GM18517 (cell line): ENCODE measurements at regions not wholly inside any gene's neighbourhood (a gene's known extent, or its start where the extent isn't known, plus 50 kb on each side); places are given as distances from the start of the nearest gene placed in this dataset.
"Not testable (repeated sequence)": the region's sequence is repeated elsewhere in the genome, so short reads cannot be mapped to it uniquely, and the experiment has no call there.

Experiments
- ATAC-seq: cut with Tn5 transposase; IDR thresholded peaks from one replicate; pipeline ENCODE4 v1.9.1; 2021; ENCODE audit warnings: mild to moderate bottlenecking, moderate library complexity; ENCODE audit not compliant: unreplicated experiment

- no peak for ATAC-seq
Observed at GRCh38 chr12:131497966-131498365, 212.9 kb upstream of the SFSWAP start.

GRCh38 chr12:131499160-131499863, 211.6 kb upstream of the SFSWAP start:
- no peak for ATAC-seq

DNA sequence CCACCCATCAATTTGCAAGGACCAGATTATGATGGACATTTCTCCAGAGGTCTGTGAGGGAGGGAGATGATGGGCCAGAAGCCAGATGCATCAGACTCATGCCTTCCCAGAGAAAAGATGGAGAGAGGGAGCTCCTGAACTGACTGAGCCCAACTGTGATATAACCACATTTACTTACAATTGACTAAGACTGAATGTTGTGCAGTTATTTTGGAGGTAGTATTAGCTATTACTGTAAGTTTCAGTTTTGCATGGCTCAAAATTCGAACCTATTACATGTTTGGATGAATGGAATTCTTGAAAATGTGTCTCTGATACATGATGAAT, 211.1 kb upstream of the SFSWAP start:
- ATAC-seq: no peak

- ATAC-seq: no peak
Observed at GRCh38 chr12:131500564-131500963, 210.3 kb upstream of the SFSWAP start.

DNA sequence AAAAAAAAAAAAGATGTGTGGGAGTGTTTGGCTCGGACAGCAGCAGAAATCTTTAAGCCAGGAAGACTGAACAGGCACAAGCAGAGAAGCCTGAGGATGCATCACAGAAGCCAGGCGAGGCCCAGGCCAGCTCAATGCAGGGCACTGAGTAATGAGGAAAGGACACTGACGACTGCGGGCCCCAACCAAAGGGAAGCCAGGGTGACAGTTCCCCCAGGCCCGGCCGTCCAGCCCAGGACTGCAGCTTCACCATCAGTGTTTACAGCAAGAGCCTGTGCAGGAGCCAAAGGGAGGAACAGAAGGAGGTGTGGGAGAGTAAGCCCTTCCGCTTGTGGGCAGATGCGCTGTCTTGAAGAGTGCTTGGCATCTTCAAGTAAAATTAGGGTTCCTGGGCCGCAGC, 205.3 kb upstream of the SFSWAP start:
- ATAC-seq: no peak

GRCh38 chr12:131506426-131506825, 204.5 kb upstream of the SFSWAP start:
- no peak for ATAC-seq

- no peak for ATAC-seq
Observed at GRCh38 chr12:131507094-131507493, 203.8 kb upstream of the SFSWAP start.

DNA sequence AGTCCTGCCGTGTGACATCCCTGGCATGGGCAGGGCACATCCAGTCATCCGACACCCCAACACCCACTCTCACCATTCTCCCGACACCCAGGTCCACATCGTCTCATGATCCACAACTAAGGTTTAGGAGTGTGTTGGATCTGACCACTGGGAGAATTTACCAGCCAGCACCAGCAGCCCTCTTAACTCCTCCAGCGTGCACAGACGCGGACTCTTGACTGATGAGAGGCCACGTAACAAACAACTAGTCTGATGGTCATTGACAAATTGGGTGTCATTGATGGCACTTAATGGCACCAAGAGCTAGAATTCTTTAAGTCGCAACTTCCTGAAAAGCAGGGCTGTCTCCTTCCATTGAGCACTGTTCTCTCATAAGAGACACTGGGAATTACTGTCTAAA, 203.0 kb upstream of the SFSWAP start:
- ATAC-seq: no peak

GRCh38 chr12:131509701-131510100, 201.2 kb upstream of the SFSWAP start:
- no peak for ATAC-seq

- no peak for ATAC-seq
Observed at GRCh38 chr12:131510431-131510830, 200.5 kb upstream of the SFSWAP start.

DNA sequence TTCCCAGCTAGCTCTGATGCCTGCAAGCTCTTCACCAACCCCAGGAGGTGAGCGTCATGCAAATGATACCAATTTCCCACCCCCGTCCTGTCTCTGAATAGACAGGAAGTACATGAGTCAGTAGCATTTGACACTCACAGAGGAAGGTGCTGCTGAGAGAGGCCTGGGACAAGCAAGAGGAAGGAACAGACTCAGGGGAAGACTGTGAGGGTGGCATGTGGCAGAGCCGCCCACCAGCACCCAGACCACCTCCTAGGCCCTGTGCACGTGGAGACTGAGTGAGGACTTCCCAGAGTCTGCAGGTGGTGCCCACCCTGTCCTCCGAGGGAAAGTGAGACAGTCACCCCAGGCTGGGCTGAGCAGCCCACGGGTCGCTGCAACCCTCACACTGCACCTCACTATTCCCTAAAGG, 199.5 kb upstream of the SFSWAP start:
- ATAC-seq: peak; percentile 95

DNA sequence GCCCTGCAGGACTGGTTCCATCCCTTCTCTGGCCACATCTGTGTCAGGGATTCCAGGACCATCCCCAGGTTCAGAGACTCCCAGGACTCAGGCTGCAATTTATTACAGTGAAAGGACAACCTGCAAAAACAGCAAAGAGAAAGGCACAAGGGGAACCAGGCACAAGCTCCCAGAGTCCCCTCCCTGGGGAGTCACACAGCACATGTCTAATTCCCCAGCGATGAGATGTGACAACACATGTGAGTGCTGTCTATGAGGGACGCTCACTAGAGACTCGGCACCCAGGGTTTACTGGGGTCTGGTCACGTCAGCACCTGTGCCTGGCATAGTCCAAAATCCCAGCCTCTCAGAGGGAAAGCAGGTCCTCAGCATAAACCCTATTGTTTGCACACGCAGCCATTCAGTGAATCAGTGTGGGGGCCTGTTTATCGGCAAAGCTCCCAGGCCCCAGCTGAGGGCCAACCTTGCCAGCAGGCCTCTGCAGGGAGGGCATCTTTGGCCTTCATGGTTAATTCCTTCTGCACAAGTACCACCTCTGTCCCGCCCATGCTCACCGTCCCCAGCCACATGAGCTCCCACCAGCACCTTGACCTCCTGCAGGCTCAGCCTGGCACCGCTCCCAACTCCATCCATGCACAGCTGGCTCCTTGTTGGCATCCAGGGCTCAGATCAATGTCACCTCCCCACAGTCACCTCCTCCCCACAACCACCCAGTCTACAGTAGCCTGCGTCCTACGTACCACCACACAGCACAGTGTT, 198.9 kb upstream of the SFSWAP start:
- no peak for ATAC-seq

- ATAC-seq: no peak
Observed at GRCh38 chr12:131513606-131514005, 197.3 kb upstream of the SFSWAP start.

DNA sequence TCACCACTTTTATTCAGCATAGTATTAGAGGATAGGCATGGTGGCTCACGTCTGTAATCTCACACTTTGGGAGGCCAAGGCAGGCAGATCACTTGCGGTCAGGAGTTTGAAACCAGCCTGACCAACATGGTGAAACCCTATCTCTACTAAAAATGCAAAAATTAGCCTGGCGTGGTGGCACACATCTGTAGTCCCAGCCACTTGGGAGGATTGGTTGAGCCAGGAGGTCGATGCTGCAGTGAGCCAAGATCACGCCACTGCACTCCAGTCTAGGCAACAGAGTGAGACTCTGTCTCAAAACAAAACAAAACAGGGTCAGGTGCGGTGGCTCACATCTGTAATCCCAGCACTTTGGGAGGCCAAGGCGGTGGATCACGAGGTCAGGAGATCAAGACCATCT, 190.3 kb upstream of the SFSWAP start:
- ATAC-seq: not testable (repeated sequence)

DNA sequence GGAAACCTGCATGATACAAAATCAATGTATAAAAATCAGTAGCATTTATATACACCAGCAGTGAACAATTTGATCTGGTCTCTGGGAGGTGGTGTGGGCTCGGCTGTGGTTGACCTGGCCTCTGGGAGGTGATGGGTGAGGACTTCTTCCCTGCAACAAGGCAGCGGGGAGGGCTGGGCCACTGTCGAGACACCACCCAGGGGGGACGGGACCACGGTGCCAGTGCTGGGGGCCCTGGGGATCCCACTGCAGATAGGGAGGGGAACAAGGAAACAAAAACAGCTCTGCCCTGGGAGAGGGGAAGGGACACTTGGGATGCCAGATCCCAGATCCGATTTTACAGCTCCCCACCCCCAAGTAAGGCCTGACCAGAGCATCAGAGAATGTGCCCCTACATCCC, 189.6 kb upstream of the SFSWAP start:
- ATAC-seq: no peak

DNA sequence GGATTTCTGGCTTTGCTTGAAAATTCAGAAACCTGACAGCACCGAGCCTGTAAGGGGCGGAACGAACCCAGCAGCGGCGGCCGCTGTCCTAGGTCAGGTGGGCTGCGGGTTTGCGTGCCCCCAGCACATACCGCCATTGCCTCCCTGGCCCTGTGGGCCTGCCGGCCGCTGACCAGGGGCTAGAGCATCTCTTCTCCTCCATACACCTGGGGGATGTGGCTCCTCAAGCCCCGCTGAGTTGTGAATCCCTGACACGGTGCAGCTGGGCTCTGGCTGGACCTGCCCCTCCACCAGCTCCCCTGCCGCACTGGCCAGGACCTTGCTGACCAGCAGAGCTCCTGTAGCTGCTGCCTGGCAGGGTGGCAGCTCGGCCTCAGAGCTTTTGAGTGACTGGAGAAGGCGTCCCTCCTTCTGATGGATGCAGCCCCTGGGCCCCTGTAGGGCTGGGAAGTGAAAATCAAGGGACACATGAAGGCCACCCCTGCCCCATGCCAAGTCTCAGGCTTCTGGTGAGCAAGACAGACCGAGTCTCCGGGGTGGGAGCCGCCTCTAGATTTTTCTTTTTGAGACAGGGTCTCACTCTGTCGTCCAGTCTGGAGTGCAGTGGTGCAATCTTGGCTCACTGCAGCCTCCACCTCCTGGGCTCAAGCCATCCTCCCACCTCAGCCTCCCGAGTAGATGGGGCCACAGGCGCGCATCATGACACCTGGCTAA, 184.9 kb upstream of the SFSWAP start:
- ATAC-seq: no peak

DNA sequence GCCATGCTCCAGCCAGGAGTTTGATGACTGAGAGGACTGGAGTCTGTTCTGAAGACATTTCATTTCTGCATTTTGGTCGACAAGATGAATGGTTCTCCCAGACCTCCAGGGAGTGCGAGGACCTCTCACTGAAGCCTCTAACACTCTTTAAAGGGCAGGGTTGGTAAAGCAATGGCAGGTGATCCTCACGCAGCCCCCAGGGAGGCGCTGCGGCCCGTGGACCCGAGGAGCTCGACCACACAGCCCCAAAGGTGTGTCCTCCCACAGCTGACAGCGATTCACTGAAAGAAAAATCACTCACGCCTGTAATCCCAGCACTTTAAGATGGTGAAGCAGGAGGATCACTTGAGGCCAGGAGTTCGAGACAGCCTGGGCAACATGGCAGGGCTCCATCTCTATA, 183.8 kb upstream of the SFSWAP start:
- no peak for ATAC-seq

DNA sequence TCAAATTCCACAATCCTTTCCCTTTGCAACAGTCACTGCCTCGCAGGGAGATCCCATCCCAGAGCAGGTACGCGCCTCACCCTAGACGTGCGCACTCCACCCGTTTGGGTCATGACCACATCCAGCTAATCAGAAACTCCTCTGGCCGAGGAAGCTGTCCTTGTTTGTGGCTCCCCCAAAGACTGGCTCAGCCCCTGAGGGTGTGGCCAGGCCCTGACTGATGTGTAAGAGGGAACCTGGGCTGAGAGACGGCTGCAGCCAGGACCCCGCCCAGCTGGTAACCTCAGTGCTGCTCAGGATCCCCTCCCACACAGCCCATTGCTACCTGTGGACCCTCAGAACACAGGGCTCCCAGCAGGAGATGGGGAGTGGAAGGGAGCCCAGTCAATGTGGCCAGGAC, 183.2 kb upstream of the SFSWAP start:
- no peak for ATAC-seq

DNA sequence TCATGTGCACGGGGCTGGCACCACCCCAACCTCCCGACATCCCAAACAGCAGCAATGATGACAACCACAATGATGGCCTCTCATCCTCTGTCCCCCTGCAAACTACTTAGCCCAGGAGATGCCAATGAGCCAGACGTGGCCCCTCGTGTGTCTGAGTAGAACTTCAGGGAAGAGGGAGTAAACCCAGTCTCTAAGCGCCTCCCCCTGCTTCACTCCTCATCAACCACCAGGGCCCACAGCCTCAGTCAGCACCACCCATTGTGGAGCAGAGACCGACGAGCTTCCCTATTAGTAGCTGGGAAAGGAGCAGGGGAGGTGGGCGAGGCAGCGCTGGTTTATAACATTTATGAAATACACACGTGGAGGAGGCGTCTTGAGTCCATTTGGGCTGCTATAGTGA, 182.7 kb upstream of the SFSWAP start:
- no peak for ATAC-seq

GRCh38 chr12:131528667-131529066, 182.2 kb upstream of the SFSWAP start:
- no peak for ATAC-seq

- no peak for ATAC-seq
Observed at GRCh38 chr12:131529196-131530040, 181.5 kb upstream of the SFSWAP start.
